Duodenal mucosa (tissue), 2 donors: ENCODE measurements at regions not wholly inside any gene's neighbourhood (a gene's known extent, or its start where the extent isn't known, plus 50 kb on each side); places are given as distances from the start of the nearest gene placed in this dataset.
"Not testable (repeated sequence)": the region's sequence is repeated elsewhere in the genome, so short reads cannot be mapped to it uniquely, and the experiment has no call there.

Experiments
- H3K27ac ChIP-seq: one replicate; pipeline ENCODE4 v1.7.0; 2013; ENCODE audit warnings: low read depth, low read length
- H3K27me3 ChIP-seq, 2 donors: one replicate each; pipeline ENCODE4 v1.7.0; 2013; ENCODE audit warnings: low read length in 2 of 2, control low read depth in 1 of 2; ENCODE audit not compliant: insufficient read depth in 2 of 2, control insufficient read depth in 1 of 2
- H3K36me3 ChIP-seq, 2 donors: one replicate each; pipeline ENCODE4 v1.7.0; 2013; ENCODE audit warnings: low read length in 2 of 2, control low read depth in 1 of 2; ENCODE audit not compliant: insufficient read depth in 2 of 2, control insufficient read depth in 1 of 2
- H3K4me1 ChIP-seq, 2 donors: one replicate each; pipeline ENCODE4 v1.7.0; 2013; ENCODE audit warnings: low read length in 2 of 2, control low read depth in 1 of 2; ENCODE audit not compliant: insufficient read depth in 2 of 2, control insufficient read depth in 1 of 2
- H3K4me3 ChIP-seq, 2 donors: one replicate each; pipeline ENCODE4 v1.7.0; 2013; ENCODE audit warnings: low read length in 2 of 2, low read depth in 1 of 2
- H3K9ac ChIP-seq, 2 donors: one replicate each; pipeline ENCODE4 v1.7.0; 2013; ENCODE audit warnings: low read length in 2 of 2, low read depth in 1 of 2
- H3K9me3 ChIP-seq, 2 donors: one replicate each; pipeline ENCODE4 v1.7.0; 2013; ENCODE audit warnings: low read length in 2 of 2, control low read depth in 1 of 2; ENCODE audit not compliant: control insufficient read depth in 1 of 2

DNA sequence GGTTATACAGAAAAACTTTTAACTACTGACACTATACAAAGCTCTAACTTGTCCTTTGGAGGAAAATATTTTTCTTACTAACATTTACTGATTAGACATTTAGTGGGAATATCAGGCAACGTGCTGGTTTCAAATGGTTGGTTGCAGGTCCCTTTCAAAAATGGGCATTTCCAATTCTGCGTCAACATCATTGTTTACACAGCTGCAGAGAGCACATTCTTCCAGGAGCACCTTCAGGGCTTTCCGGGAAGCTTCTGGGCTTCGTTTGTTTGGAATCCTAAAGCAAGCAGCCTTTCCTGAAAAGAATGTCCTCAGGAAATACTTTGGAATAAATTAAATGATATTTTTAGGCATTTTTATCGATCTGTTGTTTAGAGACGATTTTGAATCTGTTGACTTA lies 289.7 kb downstream of the TRIML1 start:
- Histone ChIP-seq H3K27ac (no peak overlapping the region), H3K36me3 (no peaks in the 10 kb centered on the region), H3K9ac (no peak overlapping the region), H3K9me3 (no peaks in the 10 kb centered on the region), H3K4me1 (no peaks in the 10 kb centered on the region), H3K27me3 (no peaks in the 10 kb centered on the region), H3K4me3 (no peak overlapping the region)

- Histone ChIP-seq H3K4me3 (no peak overlapping the region), H3K4me1 (no peaks in the 10 kb centered on the region), H3K27me3 (no peaks in the 10 kb centered on the region), H3K9ac (no peak overlapping the region), H3K27ac (no peak overlapping the region), H3K9me3 (no peaks in the 10 kb centered on the region), H3K36me3 (no peaks in the 10 kb centered on the region)
Observed at GRCh38 chr4:188429965-188430364, 290.7 kb downstream of the TRIML1 start.

GRCh38 chr4:188430384-188430783 lies 291.1 kb downstream of the TRIML1 start:
- H3K27me3 ChIP-seq = no peaks in the 10 kb centered on the region
- no peak overlapping the region for H3K27ac ChIP-seq
- H3K36me3 ChIP-seq = no peaks in the 10 kb centered on the region
- H3K9ac ChIP-seq = no peak overlapping the region
- H3K9me3 ChIP-seq = no peaks in the 10 kb centered on the region
- no peaks in the 10 kb centered on the region for H3K4me1 ChIP-seq
- no peak overlapping the region for H3K4me3 ChIP-seq

- H3K27ac ChIP-seq = no peak overlapping the region
- no peak overlapping the region for H3K4me3 ChIP-seq
- no peak overlapping the region for H3K9ac ChIP-seq
- H3K9me3 ChIP-seq = no peaks in the 10 kb centered on the region
- H3K4me1 ChIP-seq = no peaks in the 10 kb centered on the region
- H3K36me3 ChIP-seq = no peaks in the 10 kb centered on the region
- no peaks in the 10 kb centered on the region for H3K27me3 ChIP-seq
Observed at GRCh38 chr4:188432328-188432727, 293.1 kb downstream of the TRIML1 start.

- no peaks in the 10 kb centered on the region for H3K4me1 ChIP-seq
- no peak overlapping the region for H3K27ac ChIP-seq
- no peaks in the 10 kb centered on the region for H3K27me3 ChIP-seq
- no peak overlapping the region for H3K4me3 ChIP-seq
- no peaks in the 10 kb centered on the region for H3K36me3 ChIP-seq
- no peaks in the 10 kb centered on the region for H3K9me3 ChIP-seq
- H3K9ac ChIP-seq = no peak overlapping the region
Observed at GRCh38 chr4:188433741-188434315, 294.6 kb downstream of the TRIML1 start.

DNA sequence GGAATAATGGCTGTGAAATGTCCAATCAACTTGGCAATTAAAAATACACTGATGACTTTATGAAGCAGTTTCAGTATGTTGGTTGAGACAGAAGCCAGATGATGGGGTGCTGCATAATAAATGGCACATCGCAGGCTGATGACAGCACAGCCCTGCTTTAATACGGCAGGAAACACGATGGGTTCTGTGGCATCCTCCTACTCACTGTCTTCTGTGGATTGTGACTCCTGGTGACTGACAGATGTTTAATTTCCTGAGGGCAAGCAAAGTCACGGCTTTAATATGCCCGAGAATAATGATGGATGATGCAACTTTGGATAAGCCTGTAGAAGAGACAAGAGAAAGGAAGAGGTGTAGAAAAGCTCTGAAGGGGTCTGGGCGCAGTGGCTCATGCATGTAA lies 295.4 kb downstream of the TRIML1 start:
- Histone ChIP-seq H3K4me3 (no peak overlapping the region), H3K4me1 (no peaks in the 10 kb centered on the region), H3K9me3 (no peaks in the 10 kb centered on the region), H3K9ac (no peak overlapping the region), H3K27ac (no peak overlapping the region), H3K36me3 (no peaks in the 10 kb centered on the region), H3K27me3 (no peaks in the 10 kb centered on the region)

- no peaks in the 10 kb centered on the region for H3K4me1 ChIP-seq
- H3K9me3 ChIP-seq = no peaks in the 10 kb centered on the region
Observed at GRCh38 chr4:188435381-188435780, 296.1 kb downstream of the TRIML1 start.

GRCh38 chr4:188437535-188437934 lies 298.3 kb downstream of the TRIML1 start:
- Histone ChIP-seq H3K4me3 (no peak overlapping the region), H3K36me3 (no peaks in the 10 kb centered on the region), H3K9ac (no peak overlapping the region), H3K27me3 (no peaks in the 10 kb centered on the region), H3K4me1 (no peaks in the 10 kb centered on the region), H3K9me3 (no peaks in the 10 kb centered on the region), H3K27ac (no peak overlapping the region)

More at GRCh38 chr4:188435381-188435780, 296.1 kb downstream of the TRIML1 start:
- H3K27ac ChIP-seq = no peak overlapping the region
- H3K4me3 ChIP-seq = no peak overlapping the region
- H3K9ac ChIP-seq = no peak overlapping the region
- H3K27me3 ChIP-seq = no peaks in the 10 kb centered on the region
- H3K36me3 ChIP-seq = no peaks in the 10 kb centered on the region

DNA sequence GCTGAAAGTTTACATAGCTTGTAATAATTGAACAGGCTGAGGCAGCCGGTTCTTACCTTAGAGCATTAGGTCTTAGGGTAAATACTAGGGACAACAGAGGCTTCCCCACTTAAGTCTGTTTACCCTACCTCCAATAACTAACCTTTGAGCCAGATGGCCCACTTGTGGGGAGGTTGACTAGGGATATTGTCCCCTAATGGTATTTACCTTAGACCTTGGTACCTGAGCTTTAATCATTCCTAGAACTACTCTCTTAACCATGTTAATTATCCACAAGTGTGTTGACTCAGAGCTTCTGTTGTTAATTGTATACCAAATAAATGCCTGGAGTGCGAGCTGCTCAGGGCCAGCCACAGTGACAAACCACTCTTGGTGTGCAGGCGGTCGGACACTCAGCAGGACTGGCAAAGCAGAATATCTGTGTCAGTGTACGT lies 299.2 kb downstream of the TRIML1 start:
- not testable (repeated sequence) for H3K9ac ChIP-seq, H3K4me3 ChIP-seq, H3K27me3 ChIP-seq, H3K27ac ChIP-seq, H3K36me3 ChIP-seq, H3K4me1 ChIP-seq, H3K9me3 ChIP-seq

DNA sequence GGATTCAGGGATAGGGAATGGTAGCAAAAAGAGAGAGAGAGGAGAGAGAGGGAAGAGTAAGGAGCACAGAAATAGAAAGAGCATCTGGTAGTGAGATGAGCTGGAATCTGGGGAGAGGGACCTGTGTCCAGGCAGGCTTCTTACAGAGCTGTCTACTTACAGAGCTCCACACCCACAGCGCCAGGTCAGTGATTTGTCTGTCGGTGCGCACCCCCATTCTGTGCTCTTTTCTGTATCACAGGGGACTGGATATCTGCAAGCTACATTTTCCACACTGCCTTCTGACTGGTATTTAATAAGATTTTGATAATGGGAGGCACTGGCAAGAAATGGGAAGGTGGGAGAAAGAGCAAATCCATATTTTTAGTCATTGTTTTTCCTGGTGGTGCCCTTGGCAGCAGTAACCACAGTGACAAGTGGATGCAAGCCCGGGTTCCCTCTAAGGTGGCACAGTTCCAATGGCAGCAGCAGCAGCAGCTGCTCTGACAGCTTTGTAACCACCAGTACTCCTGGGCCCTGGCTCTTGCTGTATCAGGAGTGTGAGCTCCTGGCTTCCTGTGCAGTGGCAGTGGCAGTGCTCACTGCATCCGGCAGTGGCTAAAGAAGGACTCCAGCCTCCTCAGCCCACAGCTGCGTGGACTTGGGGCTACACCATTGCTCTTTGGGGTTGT lies 300.5 kb downstream of the TRIML1 start:
- no peaks in the 10 kb centered on the region for H3K27me3 ChIP-seq
- H3K4me1 ChIP-seq = no peaks in the 10 kb centered on the region
- H3K9ac ChIP-seq = no peak overlapping the region
- H3K4me3 ChIP-seq = no peak overlapping the region
- H3K36me3 ChIP-seq = no peaks in the 10 kb centered on the region
- H3K27ac ChIP-seq = no peak overlapping the region
- no peaks in the 10 kb centered on the region for H3K9me3 ChIP-seq
